PC-9 (cell line): ENCODE measurements at regions not wholly inside any gene's neighbourhood (a gene's known extent, or its start where the extent isn't known, plus 50 kb on each side); places are given as distances from the start of the nearest gene placed in this dataset.

Source experiments
- CTCF ChIP-seq: fragments of 200-600 bp; sonication (generic); conservative IDR thresholded peaks from 2 replicates; pipeline ENCODE4 v1.6.1; 2017; ENCODE audit warnings: mixed run types, antibody characterized with exemption, mild to moderate bottlenecking, moderate library complexity
- EZH2 ChIP-seq: fragments of 200-600 bp; sonication (generic); IDR thresholded peaks from 2 replicates; pipeline ENCODE4 v1.8.0; 2017; ENCODE audit warnings: antibody characterized with exemption, low read depth

DNA sequence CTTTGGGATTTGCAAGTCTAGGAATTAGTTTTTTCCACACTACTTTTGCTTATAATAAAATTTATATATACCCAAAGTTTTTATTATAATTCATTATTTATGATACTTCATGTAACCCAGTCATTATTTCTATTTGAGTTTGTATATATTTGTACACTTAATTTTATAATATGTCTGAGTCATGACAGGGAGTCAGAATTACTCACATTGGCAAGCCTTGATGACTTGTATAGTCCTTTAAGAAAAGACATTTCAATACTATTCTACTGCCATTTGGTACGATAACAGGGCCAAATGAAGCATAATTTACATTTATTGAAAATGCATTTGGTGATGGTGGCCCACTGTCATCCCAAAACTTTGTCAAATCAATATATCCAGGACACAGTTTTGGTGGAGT lies 95.9 kb upstream of the UNC13C start:
- TF ChIP-seq EZH2 (no peak), CTCF (no peak)
